Suprapubic skin (tissue), 3 donors: ENCODE measurements at regions not wholly inside any gene's neighbourhood (a gene's known extent, or its start where the extent isn't known, plus 50 kb on each side); places are given as distances from the start of the nearest gene placed in this dataset.

Source experiments
- POLR2A ChIP-seq, 2 donors: fragments of 450-650 bp; IDR thresholded peaks; one replicate each; pipeline ENCODE4 v1.6.1; 2017; ENCODE audit warnings: antibody characterized with exemption in 2 of 2, mild to moderate bottlenecking in 2 of 2, moderate library complexity in 2 of 2
- TF ChIP-seq, protein P1 (sequence below), 2 donors: fragments of 200-600 bp in 1 of 2; fragments of 450-650 bp in 1 of 2; sonication (generic) in 1 of 2; IDR thresholded peaks; one replicate each; pipeline ENCODE4 v1.5.1; 2016 to 2019; ENCODE audit warnings: antibody characterized with exemption in 2 of 2, mild to moderate bottlenecking in 1 of 2, moderate library complexity in 1 of 2

DNA sequence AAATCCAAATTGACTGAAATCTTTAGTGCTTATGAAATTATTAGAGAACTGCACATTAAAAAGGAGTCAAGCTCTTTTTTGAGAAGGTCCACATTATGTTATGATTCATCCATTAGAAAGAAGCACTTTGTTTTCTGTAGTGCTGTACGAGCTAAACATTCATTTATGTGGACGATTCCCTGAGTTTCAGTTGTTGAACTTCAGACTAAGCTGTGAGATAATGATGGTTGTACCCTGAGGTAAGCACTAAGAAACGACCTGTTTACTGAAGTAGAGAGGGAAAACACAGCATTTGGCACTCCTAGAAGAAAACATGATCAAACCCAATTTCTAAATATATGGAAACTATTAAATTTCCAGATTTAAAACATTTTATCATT lies 67.3 kb upstream of the ATP2B1 start:
- TF ChIP-seq, protein P1, sequence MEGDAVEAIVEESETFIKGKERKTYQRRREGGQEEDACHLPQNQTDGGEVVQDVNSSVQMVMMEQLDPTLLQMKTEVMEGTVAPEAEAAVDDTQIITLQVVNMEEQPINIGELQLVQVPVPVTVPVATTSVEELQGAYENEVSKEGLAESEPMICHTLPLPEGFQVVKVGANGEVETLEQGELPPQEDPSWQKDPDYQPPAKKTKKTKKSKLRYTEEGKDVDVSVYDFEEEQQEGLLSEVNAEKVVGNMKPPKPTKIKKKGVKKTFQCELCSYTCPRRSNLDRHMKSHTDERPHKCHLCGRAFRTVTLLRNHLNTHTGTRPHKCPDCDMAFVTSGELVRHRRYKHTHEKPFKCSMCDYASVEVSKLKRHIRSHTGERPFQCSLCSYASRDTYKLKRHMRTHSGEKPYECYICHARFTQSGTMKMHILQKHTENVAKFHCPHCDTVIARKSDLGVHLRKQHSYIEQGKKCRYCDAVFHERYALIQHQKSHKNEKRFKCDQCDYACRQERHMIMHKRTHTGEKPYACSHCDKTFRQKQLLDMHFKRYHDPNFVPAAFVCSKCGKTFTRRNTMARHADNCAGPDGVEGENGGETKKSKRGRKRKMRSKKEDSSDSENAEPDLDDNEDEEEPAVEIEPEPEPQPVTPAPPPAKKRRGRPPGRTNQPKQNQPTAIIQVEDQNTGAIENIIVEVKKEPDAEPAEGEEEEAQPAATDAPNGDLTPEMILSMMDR (IDR thresholded peaks at IDR 0.05), result no peak
- no peak for TF ChIP-seq POLR2A (IDR thresholded peaks at IDR 0.05)
